Cardiac fibroblast (primary cell): ENCODE measurements at regions not wholly inside any gene's neighbourhood (a gene's known extent, or its start where the extent isn't known, plus 50 kb on each side); places are given as distances from the start of the nearest gene placed in this dataset.

Source experiments
- DNase-seq, 2 donors: peaks; one replicate each; pipeline versions ENCODE4 v3.0.0 to v3.0.0-alpha.2; 2010; ENCODE audit warnings: low read depth in 2 of 2
- H3K4me3 ChIP-seq, 2 donors: replicated peaks in 1 of 2; 1 replicate in 1 of 2; 2 replicates in 1 of 2; pipeline ENCODE4 v1.5.1; 2011; ENCODE audit warnings: low read depth in 2 of 2, low read length in 2 of 2, mild to moderate bottlenecking in 2 of 2, moderate library complexity in 1 of 2
- CTCF ChIP-seq: IDR thresholded peaks from one replicate; pipeline ENCODE4 v1.5.1; 2011; ENCODE audit warnings: low read depth, mild to moderate bottlenecking, low read length, inconsistent platforms

GRCh38 chr12:24045816-24046257 is 96.4 kb upstream of the SOX5 start:
- TF ChIP-seq CTCF: no peak
- no peak overlapping the region for H3K4me3 ChIP-seq
- DNase-seq: peak; percentile 87 to 88

- no peak overlapping the region for H3K4me3 ChIP-seq
- peak in 1 of 2 donors; percentile 10 for DNase-seq
- no peak for TF ChIP-seq CTCF
Observed at GRCh38 chr12:24044941-24045703, 95.7 kb upstream of the SOX5 start.

GRCh38 chr12:24042651-24043050 is 93.2 kb upstream of the SOX5 start:
- peak in 1 of 2 donors; percentile 38 for DNase-seq
- no peak overlapping the region for H3K4me3 ChIP-seq
- no peak for TF ChIP-seq CTCF

GRCh38 chr12:24039113-24039525 is 89.6 kb upstream of the SOX5 start:
- no peak for TF ChIP-seq CTCF
- no peak overlapping the region for H3K4me3 ChIP-seq
- peak; percentile 88 to 99 for DNase-seq

GRCh38 chr12:24038211-24038997 is 88.9 kb upstream of the SOX5 start:
- peak in 1 of 2 donors; percentile 55 for DNase-seq
- no peak for TF ChIP-seq CTCF
- no peak overlapping the region for H3K4me3 ChIP-seq

GRCh38 chr12:24036438-24037216 is 87.2 kb upstream of the SOX5 start:
- no peak for TF ChIP-seq CTCF
- DNase-seq: no peak
- no peak overlapping the region for H3K4me3 ChIP-seq
